GM12892 (cell line): ENCODE measurements at regions not wholly inside any gene's neighbourhood (a gene's known extent, or its start where the extent isn't known, plus 50 kb on each side); places are given as distances from the start of the nearest gene placed in this dataset.

Experiments
- POLR2A ChIP-seq: IDR thresholded peaks from 2 replicates; pipeline ENCODE4 v1.6.1; 2011; ENCODE audit warnings: low read depth, low read length, control low read depth
- POLR2AphosphoS5 ChIP-seq: IDR thresholded peaks from 2 replicates; pipeline ENCODE4 v1.6.1; 2011; ENCODE audit warnings: low read depth, low read length, control low read depth

DNA sequence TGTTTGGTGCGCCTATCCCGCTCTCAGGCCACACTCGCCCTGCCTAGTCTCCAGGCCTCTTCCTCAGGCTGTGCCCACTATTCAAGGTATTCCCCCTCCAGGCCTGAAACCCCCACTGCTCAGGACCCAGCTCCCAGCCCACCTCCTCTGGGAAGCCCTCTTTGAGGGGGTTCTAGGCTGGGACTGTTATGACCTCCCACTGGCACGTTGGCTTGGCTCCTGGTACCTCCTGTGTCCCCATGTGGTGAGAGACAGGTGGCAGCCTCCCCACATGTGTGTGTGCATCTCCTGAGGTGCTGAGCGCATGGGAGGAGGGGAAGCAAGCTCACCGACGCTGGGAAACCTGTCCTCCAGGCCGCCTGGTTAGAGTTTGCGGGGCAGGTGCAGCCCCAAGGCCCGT, 82.5 kb downstream of the EDN3 start:
- no peak for TF ChIP-seq POLR2A
- TF ChIP-seq POLR2AphosphoS5 = no peak
